Neural progenitor cell (in vitro differentiated cells): ENCODE measurements at regions not wholly inside any gene's neighbourhood (a gene's known extent, or its start where the extent isn't known, plus 50 kb on each side); places are given as distances from the start of the nearest gene placed in this dataset.

Experiments used
- EZH2 ChIP-seq: fragments of 200-600 bp; sonication (generic); IDR thresholded peaks from 2 replicates; pipeline ENCODE4 v1.6.1; 2017; ENCODE audit warnings: antibody characterized with exemption, mild to moderate bottlenecking, moderate library complexity
- EZH2phosphoT487 ChIP-seq: fragments of 200-600 bp; sonication (generic); IDR thresholded peaks from 2 replicates; pipeline ENCODE4 v1.6.1; 2017; ENCODE audit warnings: antibody characterized with exemption
- TF ChIP-seq, protein P1 (sequence below): fragments of 200-600 bp; sonication (generic); IDR thresholded peaks from 2 replicates; pipeline ENCODE4 v1.5.1; 2017; ENCODE audit warnings: antibody characterized with exemption, mild to moderate bottlenecking

DNA sequence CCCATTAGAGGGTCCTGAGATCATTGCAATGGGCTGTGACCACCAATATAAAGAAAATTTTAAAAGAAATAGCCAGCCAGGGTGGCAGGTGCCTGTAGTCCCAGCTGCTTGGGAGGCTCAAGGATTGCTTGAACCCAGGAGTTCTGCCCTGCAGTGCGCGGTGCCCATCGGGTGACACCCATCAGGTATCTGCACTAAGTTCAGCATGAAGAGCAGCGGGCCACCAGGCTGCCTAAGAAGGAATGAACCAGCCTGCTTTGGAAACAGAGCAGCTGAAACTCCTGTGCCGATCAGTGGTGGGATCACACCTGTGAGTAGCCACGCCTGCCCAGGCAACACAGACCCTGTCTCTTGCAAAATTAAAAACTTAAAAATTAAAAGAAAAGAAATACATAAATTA, 102.5 kb upstream of the FOXC1 start:
- TF ChIP-seq, protein P1, sequence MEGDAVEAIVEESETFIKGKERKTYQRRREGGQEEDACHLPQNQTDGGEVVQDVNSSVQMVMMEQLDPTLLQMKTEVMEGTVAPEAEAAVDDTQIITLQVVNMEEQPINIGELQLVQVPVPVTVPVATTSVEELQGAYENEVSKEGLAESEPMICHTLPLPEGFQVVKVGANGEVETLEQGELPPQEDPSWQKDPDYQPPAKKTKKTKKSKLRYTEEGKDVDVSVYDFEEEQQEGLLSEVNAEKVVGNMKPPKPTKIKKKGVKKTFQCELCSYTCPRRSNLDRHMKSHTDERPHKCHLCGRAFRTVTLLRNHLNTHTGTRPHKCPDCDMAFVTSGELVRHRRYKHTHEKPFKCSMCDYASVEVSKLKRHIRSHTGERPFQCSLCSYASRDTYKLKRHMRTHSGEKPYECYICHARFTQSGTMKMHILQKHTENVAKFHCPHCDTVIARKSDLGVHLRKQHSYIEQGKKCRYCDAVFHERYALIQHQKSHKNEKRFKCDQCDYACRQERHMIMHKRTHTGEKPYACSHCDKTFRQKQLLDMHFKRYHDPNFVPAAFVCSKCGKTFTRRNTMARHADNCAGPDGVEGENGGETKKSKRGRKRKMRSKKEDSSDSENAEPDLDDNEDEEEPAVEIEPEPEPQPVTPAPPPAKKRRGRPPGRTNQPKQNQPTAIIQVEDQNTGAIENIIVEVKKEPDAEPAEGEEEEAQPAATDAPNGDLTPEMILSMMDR = no peak
- no peak for TF ChIP-seq EZH2phosphoT487
- TF ChIP-seq EZH2 = no peak
